ENCODE measurements at regions not wholly inside any gene's neighbourhood (a gene's known extent, or its start where the extent isn't known, plus 50 kb on each side); places are given as distances from the start of the nearest gene placed in this dataset.
"Not testable (repeated sequence)": the region's sequence is repeated elsewhere in the genome, so short reads cannot be mapped to it uniquely, and the experiment has no call there.

DNA sequence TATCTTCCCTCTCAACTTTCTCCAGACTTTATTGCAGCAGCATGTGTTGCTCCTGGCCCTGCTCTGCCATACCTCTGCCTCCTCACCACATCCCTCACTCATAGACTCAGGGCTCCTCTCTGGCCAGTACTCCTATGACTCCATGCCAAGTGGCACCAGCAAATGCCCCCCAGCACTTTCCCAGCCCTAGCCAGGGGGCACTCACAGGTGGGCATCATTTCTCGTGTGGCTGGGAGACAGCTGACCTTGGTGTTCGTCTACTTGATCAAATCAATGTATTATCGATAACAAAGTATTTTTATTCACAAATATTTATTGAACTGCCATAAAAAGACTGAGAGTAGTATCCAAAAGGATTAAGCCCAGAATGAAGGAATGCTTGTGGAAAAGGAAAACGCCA lies 418.2 kb downstream of the FAM72C start:
- in situ Hi-C loops (cut with HindIII; ENCODE audit: low pct_ligation_motif_present, low pct_unique_long_range_greater_than_20kb, low sequenced_read_pairs) = no loop called here

DNA sequence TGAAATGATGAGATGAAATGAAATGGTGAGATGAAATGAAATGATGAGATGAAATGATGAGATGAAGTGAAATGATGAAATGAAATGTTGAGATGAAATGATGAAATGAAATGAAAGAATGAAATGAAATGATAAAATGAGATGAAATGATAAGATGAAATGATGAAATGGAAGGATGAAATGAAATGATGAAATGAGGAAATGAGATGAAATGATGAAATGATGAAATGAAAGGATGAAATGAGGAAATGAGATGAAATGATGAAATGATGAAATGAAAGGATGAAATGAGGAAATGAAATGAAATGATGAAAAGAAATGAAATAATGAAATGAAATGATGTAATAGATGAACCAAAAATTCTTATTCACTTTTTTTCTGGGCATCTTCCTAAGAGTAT lies 467.1 kb downstream of the FAM72C start:
- in situ Hi-C loops (cut with HindIII; ENCODE audit: low pct_ligation_motif_present, low pct_unique_long_range_greater_than_20kb, low sequenced_read_pairs); DNase-seq: not testable (repeated sequence)

More for the DNA sequence above, 418.2 kb downstream of the FAM72C start:
- DNase-seq = no peak

DNA sequence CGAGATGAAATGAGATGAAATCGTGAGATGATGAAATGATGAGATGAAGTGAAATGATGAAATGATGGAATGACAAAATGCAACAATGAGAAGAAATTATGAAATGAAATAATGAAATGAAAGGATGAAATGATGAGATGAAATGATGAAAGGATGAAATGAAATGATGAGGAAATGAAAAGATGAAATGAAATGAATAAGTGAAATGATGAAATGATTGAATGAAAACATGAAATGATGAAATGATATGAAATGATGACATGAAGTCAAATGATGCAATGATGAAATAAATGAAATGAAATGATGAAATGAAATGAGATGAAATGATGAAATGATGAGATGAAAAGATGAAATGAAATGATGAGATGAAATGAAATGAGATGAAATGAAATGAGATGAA lies 467.7 kb downstream of the FAM72C start:
- in situ Hi-C loops (cut with HindIII; ENCODE audit: low pct_ligation_motif_present, low pct_unique_long_range_greater_than_20kb, low sequenced_read_pairs); DNase-seq: not testable (repeated sequence)

DNA sequence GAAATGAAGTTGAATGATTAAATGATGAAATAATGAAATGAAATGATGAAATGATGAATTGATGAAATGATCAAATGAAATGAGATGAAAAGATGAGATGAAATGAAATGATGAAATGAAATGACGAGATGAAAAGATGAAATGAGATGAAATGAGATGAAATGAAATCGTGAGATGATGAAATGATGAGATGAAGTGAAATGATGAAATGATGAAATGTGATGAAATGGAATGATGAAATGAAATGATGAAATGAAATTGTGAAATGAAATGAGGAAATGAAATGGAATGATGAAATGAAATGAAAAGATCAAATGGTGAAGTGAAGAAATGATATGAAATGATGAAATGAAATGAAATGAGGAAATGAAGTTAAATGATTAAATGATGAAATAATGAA lies 468.7 kb downstream of the FAM72C start:
- DNase-seq; in situ Hi-C loops (cut with HindIII; ENCODE audit: low pct_ligation_motif_present, low pct_unique_long_range_greater_than_20kb, low sequenced_read_pairs): not testable (repeated sequence)

DNA sequence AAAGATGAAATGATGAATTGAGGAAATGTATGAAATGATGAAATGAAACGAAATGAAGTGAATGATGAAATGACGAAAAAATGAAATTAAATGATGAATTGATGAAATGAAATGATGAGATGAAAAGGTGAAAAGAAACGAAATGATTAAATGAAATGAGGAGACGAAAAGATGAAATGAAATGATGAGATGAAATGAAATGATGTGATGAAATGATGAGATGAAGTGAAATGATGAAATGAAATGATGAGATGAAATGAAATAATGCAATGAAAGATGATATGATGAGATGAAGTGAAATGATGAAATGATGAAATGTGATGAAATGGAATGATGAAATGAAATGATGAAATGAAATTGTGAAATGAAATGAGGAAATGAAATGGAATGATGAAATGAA lies 469.7 kb downstream of the FAM72C start:
- DNase-seq; in situ Hi-C loops (cut with HindIII; ENCODE audit: low pct_ligation_motif_present, low pct_unique_long_range_greater_than_20kb, low sequenced_read_pairs): not testable (repeated sequence)

DNA sequence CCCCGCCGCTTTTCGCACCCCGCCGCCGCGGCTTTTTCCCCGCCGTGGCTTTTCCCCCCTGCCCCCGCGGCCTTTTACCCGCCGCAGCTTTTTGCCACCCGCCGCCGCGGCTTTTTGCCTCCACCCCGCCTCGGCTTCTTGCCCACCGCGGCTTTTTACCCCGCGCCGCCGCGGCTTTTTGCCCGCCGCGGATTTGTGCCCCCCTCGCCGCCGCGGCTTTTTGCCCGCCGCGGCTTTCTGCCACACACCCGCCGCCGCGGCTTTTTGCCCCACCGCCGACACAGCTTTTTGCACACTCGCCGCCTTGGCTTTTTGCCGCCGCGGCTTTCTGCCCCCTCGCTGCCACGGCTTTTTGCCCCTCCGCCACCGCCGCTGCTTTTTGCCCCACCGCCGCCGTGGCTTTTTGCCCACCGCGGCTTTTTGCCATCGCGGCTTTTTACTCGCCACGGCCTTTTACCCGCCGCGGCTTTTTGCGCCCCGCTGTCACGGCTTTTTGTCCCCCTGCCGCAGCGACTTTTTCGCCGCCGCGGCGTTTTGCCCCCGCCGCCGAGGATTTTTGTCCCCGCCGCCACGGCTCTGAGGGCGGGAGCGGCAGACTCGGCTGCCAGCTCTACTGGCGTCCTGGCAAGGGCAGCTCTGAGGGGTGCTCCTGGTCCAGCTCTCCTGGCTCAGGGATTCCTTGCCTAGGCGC lies 473.6 kb downstream of the FAM72C start:
- in situ Hi-C loops (cut with HindIII; ENCODE audit: low pct_ligation_motif_present, low pct_unique_long_range_greater_than_20kb, low sequenced_read_pairs); DNase-seq: not testable (repeated sequence)

DNA sequence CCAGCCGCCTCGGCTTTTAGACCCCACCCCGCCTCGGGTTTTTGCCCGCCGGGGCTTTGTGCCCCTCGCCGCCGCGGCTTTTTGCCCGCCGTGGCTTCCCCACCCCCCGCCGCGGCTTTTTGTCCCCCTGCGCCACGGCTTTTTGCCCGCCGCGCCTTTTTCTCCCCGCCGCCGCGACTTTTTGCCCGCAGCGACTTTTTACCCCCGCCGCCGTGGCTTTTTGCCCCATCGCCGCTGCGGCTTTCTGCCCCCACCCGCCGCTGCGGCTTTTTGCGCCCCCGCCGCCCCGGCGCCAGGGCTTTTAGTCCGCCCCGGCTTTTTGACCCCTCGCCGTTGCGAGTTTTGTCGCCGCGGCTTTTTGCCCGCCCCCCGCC lies 474.4 kb downstream of the FAM72C start:
- in situ Hi-C loops (cut with HindIII; ENCODE audit: low pct_ligation_motif_present, low pct_unique_long_range_greater_than_20kb, low sequenced_read_pairs) = no loop called here
- DNase-seq = no peak

DNA sequence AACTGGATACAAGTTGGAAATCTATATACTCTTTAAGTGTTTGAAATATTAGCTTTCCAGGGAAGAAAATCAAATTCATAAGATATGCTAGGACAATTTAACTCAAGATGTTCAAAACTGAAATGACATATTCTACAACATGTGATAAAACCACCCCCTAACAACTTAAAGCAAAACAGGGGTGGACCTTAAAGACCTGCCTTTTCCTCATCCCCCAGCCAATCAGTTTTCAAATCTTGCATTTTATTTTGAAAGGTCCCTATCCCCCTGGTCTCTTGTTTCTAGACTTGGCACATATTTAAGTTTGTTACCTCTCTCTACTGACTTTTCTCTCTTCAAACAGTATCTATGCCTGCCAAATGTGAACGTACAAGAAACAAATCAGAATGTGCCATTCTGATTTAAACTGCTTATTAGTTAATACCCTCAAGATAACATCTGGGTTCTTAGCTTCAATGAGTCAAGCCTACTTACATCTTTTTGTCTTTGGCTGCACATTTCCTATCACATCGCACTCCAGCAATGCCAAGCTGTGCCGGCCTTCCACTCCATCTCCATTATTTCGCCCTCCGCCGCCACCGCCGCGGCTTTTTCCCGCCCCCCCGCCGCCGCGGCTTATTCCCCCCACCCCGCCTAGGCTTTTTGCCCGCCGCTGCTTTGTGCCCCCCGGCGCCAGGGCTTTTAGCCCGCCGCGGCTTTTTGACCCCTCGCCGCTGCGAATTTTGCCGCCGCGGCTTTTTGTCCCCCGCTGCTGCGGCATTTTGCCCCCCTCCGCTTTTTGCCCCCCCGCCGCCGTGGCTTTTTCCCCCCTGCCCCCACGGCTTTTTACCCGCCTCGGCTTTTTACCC lies 475.0 kb downstream of the FAM72C start:
- not testable (repeated sequence) for DNase-seq

More for the DNA sequence above, 475.0 kb downstream of the FAM72C start:
- in situ Hi-C loops (cut with HindIII; ENCODE audit: low pct_ligation_motif_present, low pct_unique_long_range_greater_than_20kb, low sequenced_read_pairs) = not testable (repeated sequence)
